OCI-LY7 (cell line): ENCODE measurements at regions not wholly inside any gene's neighbourhood (a gene's known extent, or its start where the extent isn't known, plus 50 kb on each side); places are given as distances from the start of the nearest gene placed in this dataset.
"Not testable (repeated sequence)": the region's sequence is repeated elsewhere in the genome, so short reads cannot be mapped to it uniquely, and the experiment has no call there.

ENCODE experiments used
- BruUV-seq: library from RNA; stranded (reverse); fragments of 400-500 nt; replicated peaks from 2 replicates; lab custom pipeline; 2021; lab: Mats Ljungman, UMichigan
- CTCF ChIA-PET: fragments of 300-600 bp; sonication (Branson Sonifier 250); formaldehyde crosslinking; loops from one replicate; lab custom pipeline; 2022; ENCODE audit warnings: antibody characterized with exemption; ENCODE audit not compliant: unreplicated experiment; lab: Charles Lee
- POLR2A ChIA-PET: fragments of 300-600 bp; sonication (Branson Sonifier 250); formaldehyde crosslinking; loops from one replicate; lab custom pipeline; 2022; ENCODE audit warnings: antibody characterized with exemption; lab: Charles Lee
- DNase-seq: peaks from one replicate; pipeline ENCODE4 v3.0.0-alpha.2; 2015; ENCODE audit warnings: low spot score
- H2AFZ ChIP-seq: fragments of 200-600 bp; sonication (generic), shearing (Covaris generic); 2 replicates; pipeline ENCODE4 v1.6.1; 2014; ENCODE audit warnings: mild to moderate bottlenecking, antibody characterized with exemption, low read length, moderate library complexity
- H3K27ac ChIP-seq: fragments of 200-600 bp; sonication (generic); 2 replicates; pipeline ENCODE4 v1.5.1; 2014; ENCODE audit warnings: mixed run types, low read depth, mild to moderate bottlenecking, moderate library complexity, low read length, inconsistent platforms; ENCODE audit not compliant: poor library complexity, severe bottlenecking
- H3K36me3 ChIP-seq: fragments of 200-600 bp; sonication (generic); 2 replicates; pipeline ENCODE4 v1.6.1; 2014; ENCODE audit warnings: mild to moderate bottlenecking, antibody characterized with exemption, low read length, moderate library complexity, mixed read lengths; ENCODE audit not compliant: insufficient read depth
- H3K4me1 ChIP-seq: fragments of 200-600 bp; sonication (generic); 2 replicates; pipeline ENCODE4 v1.5.1; 2014; ENCODE audit warnings: mild to moderate bottlenecking, low read length; ENCODE audit not compliant: insufficient read depth, poor library complexity, severe bottlenecking
- H3K4me2 ChIP-seq: fragments of 200-600 bp; sonication (generic); 2 replicates; pipeline ENCODE4 v1.6.1; 2014; ENCODE audit warnings: mild to moderate bottlenecking, low read length
- H3K4me3 ChIP-seq: fragments of 200-600 bp; sonication (generic); 2 replicates; pipeline ENCODE4 v1.5.1; 2014; ENCODE audit warnings: mild to moderate bottlenecking, low read depth, low read length; ENCODE audit not compliant: poor library complexity, severe bottlenecking
- H3K79me2 ChIP-seq: fragments of 200-600 bp; sonication (generic); 2 replicates; pipeline ENCODE4 v1.6.1; 2016; ENCODE audit warnings: low read depth, mild to moderate bottlenecking, low read length, moderate library complexity, mixed read lengths; ENCODE audit not compliant: insufficient read depth
- H3K9me2 ChIP-seq: fragments of 200-600 bp; sonication (generic); 2 replicates; pipeline ENCODE4 v1.6.1; 2016; ENCODE audit warnings: mild to moderate bottlenecking, low read length, mixed read lengths; ENCODE audit not compliant: insufficient read depth
- H3K9me3 ChIP-seq: fragments of 200-600 bp; sonication (generic); 2 replicates; pipeline ENCODE4 v1.6.1; 2014; ENCODE audit warnings: mild to moderate bottlenecking, mixed run types, low read length, mixed read lengths
- H4K20me1 ChIP-seq: fragments of 200-600 bp; sonication (generic); 2 replicates; pipeline ENCODE4 v1.6.1; 2014; ENCODE audit warnings: mild to moderate bottlenecking, antibody characterized with exemption, low read length, moderate library complexity, mixed read lengths; ENCODE audit not compliant: insufficient read depth
- CTCF ChIP-seq: fragments of 200-600 bp; sonication (generic); conservative IDR thresholded peaks from 2 replicates; pipeline ENCODE4 v1.5.1; 2014; ENCODE audit warnings: mild to moderate bottlenecking, antibody characterized with exemption, low read length, moderate library complexity, mixed read lengths
- EZH2phosphoT487 ChIP-seq: fragments of 200-600 bp; sonication (generic); IDR thresholded peaks from 2 replicates; pipeline ENCODE4 v1.6.1; 2018; ENCODE audit warnings: low read depth, borderline replicate concordance, mild to moderate bottlenecking, mixed run types, antibody characterized with exemption, low read length, moderate library complexity, mixed read lengths
- intact Hi-C: fragments of 100-400 bp; cut with micrococcal nuclease; formaldehyde crosslinking; loops from one replicate; pipeline ENCODE4 v1.10.0; 2022; ENCODE audit not compliant: unreplicated experiment

GRCh38 chrY:7588176-7588575 is 676.6 kb upstream of the AMELY start:
- POLR2A ChIA-PET, BruUV-seq: not testable (repeated sequence)

GRCh38 chrY:7562541-7562940 is 651.0 kb upstream of the AMELY start:
- H2AFZ ChIP-seq: no peak overlapping the region
- H3K27ac ChIP-seq: no peak overlapping the region
- POLR2A ChIA-PET: no interaction called here
- TF ChIP-seq CTCF (no peak), EZH2phosphoT487 (no peak)
- no peak for DNase-seq
- CTCF ChIA-PET: no interaction called here
- H4K20me1 ChIP-seq: no peaks in the 10 kb centered on the region
- no peaks in the 10 kb centered on the region for H3K79me2 ChIP-seq
- H3K36me3 ChIP-seq: no peaks in the 10 kb centered on the region
- H3K4me1 ChIP-seq: no peaks in the 10 kb centered on the region
- no peak overlapping the region for H3K4me2 ChIP-seq
- no peak overlapping the region for H3K4me3 ChIP-seq
- H3K9me3 ChIP-seq: no peaks in the 10 kb centered on the region
- no peaks in the 10 kb centered on the region for H3K9me2 ChIP-seq
- BruUV-seq: no TSS peak
- intact Hi-C loops: no loop called here

More at GRCh38 chrY:7588176-7588575, 676.6 kb upstream of the AMELY start:
- H3K9me2 ChIP-seq, DNase-seq, H3K27ac ChIP-seq, intact Hi-C loops, H3K4me3 ChIP-seq, CTCF ChIA-PET, H3K79me2 ChIP-seq, H3K4me2 ChIP-seq, H4K20me1 ChIP-seq, H3K36me3 ChIP-seq, H2AFZ ChIP-seq, H3K9me3 ChIP-seq, H3K4me1 ChIP-seq: not testable (repeated sequence)

DNA sequence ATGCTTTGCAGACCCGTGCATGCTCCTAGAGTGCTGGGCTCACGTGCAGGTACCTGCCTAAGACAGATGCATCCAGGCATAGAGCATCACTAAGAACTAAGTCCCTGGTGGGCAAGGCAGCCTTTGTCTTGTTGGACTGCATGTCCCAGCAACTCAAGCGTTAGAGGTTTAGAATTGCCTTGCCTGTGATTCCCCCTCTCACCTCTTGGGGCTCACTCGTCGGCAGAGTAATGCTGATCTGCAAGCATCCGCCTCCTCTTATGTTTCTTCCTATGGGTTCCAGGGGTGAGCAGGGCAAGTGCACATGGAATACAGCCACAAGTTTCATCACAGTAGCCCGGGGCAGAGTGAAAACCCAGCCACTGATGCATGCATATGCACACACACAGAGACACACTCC is 646.1 kb upstream of the AMELY start:
- DNase-seq: peak; percentile 1
- intact Hi-C loops: no loop called here
- Histone ChIP-seq H3K4me1 (no peaks in the 10 kb centered on the region), H3K36me3 (no peaks in the 10 kb centered on the region), H3K9me2 (no peaks in the 10 kb centered on the region), H2AFZ (no peak overlapping the region), H3K4me3 (no peak overlapping the region), H4K20me1 (no peaks in the 10 kb centered on the region), H3K79me2 (no peaks in the 10 kb centered on the region), H3K9me3 (no peaks in the 10 kb centered on the region), H3K4me2 (no peak overlapping the region), H3K27ac (no peak overlapping the region)
- no TSS peak for BruUV-seq
- TF ChIP-seq EZH2phosphoT487: no peak
- peak; percentile 53 for TF ChIP-seq CTCF
- CTCF ChIA-PET: no interaction called here
- POLR2A ChIA-PET: no interaction called here
